IPS-18a (cell line): ENCODE measurements at regions not wholly inside any gene's neighbourhood (a gene's known extent, or its start where the extent isn't known, plus 50 kb on each side); places are given as distances from the start of the nearest gene placed in this dataset.

Experiments
- H3K27ac ChIP-seq: one replicate; pipeline ENCODE4 v1.5.1; 2013; ENCODE audit warnings: low read length
- H3K27me3 ChIP-seq: one replicate; pipeline ENCODE4 v1.6.1; 2013; ENCODE audit warnings: mild to moderate bottlenecking, low read length; ENCODE audit not compliant: control insufficient read depth, insufficient read depth
- H3K36me3 ChIP-seq: one replicate; pipeline ENCODE4 v1.6.1; 2013; ENCODE audit warnings: low read depth, low read length; ENCODE audit not compliant: control insufficient read depth
- H3K4me1 ChIP-seq: one replicate; pipeline ENCODE4 v1.6.1; 2013; ENCODE audit warnings: low read depth, low read length; ENCODE audit not compliant: control insufficient read depth
- H3K4me3 ChIP-seq: one replicate; pipeline ENCODE4 v1.5.1; 2013; ENCODE audit warnings: low read length
- H3K9ac ChIP-seq: one replicate; pipeline ENCODE4 v1.6.1; 2013; ENCODE audit warnings: mild to moderate bottlenecking, low read length, moderate library complexity
- H3K9me3 ChIP-seq: one replicate; pipeline ENCODE4 v1.6.1; 2013; ENCODE audit warnings: low read depth, low read length; ENCODE audit not compliant: control insufficient read depth

GRCh38 chr14:84202486-84202885 lies 1327.5 kb upstream of the FLRT2 start:
- H3K9ac ChIP-seq, result no peak overlapping the region
- no peak overlapping the region for H3K27ac ChIP-seq
- H3K36me3 ChIP-seq, result no peaks in the 10 kb centered on the region
- H3K9me3 ChIP-seq, result no peaks in the 10 kb centered on the region
- no peak overlapping the region for H3K4me3 ChIP-seq
- H3K27me3 ChIP-seq, result no peaks in the 10 kb centered on the region
- H3K4me1 ChIP-seq, result no peaks in the 10 kb centered on the region

- Histone ChIP-seq H3K27me3 (no peaks in the 10 kb centered on the region), H3K4me3 (no peak overlapping the region), H3K27ac (no peak overlapping the region), H3K4me1 (no peaks in the 10 kb centered on the region), H3K9me3 (no peaks in the 10 kb centered on the region), H3K36me3 (no peaks in the 10 kb centered on the region), H3K9ac (no peak overlapping the region)
Measured at GRCh38 chr14:84203896-84204295, 1326.0 kb upstream of the FLRT2 start.

GRCh38 chr14:84208451-84208850 lies 1321.5 kb upstream of the FLRT2 start:
- H3K4me3 ChIP-seq, result no peak overlapping the region
- H3K27ac ChIP-seq, result no peak overlapping the region
- H3K27me3 ChIP-seq, result no peaks in the 10 kb centered on the region
- H3K9ac ChIP-seq, result no peak overlapping the region
- no peaks in the 10 kb centered on the region for H3K9me3 ChIP-seq
- no peaks in the 10 kb centered on the region for H3K36me3 ChIP-seq
- no peaks in the 10 kb centered on the region for H3K4me1 ChIP-seq

GRCh38 chr14:84209031-84209430 lies 1320.9 kb upstream of the FLRT2 start:
- no peaks in the 10 kb centered on the region for H3K27me3 ChIP-seq
- H3K9me3 ChIP-seq, result no peaks in the 10 kb centered on the region
- no peak overlapping the region for H3K4me3 ChIP-seq
- no peak overlapping the region for H3K27ac ChIP-seq
- no peaks in the 10 kb centered on the region for H3K4me1 ChIP-seq
- H3K9ac ChIP-seq, result no peak overlapping the region
- H3K36me3 ChIP-seq, result no peaks in the 10 kb centered on the region

- H3K36me3 ChIP-seq, result no peaks in the 10 kb centered on the region
- no peaks in the 10 kb centered on the region for H3K4me1 ChIP-seq
- H3K27me3 ChIP-seq, result no peaks in the 10 kb centered on the region
- no peak overlapping the region for H3K4me3 ChIP-seq
- no peaks in the 10 kb centered on the region for H3K9me3 ChIP-seq
- no peak overlapping the region for H3K27ac ChIP-seq
- H3K9ac ChIP-seq, result no peak overlapping the region
Measured at GRCh38 chr14:84217066-84217465, 1312.9 kb upstream of the FLRT2 start.

- Histone ChIP-seq H3K4me1 (no peaks in the 10 kb centered on the region), H3K9me3 (no peaks in the 10 kb centered on the region), H3K36me3 (no peaks in the 10 kb centered on the region), H3K27ac (no peak overlapping the region), H3K9ac (no peak overlapping the region), H3K4me3 (no peak overlapping the region), H3K27me3 (no peaks in the 10 kb centered on the region)
Measured at GRCh38 chr14:84225268-84225667, 1304.7 kb upstream of the FLRT2 start.

- Histone ChIP-seq H3K27ac (no peak overlapping the region), H3K4me3 (no peak overlapping the region), H3K4me1 (no peaks in the 10 kb centered on the region), H3K9me3 (no peaks in the 10 kb centered on the region), H3K27me3 (no peaks in the 10 kb centered on the region), H3K9ac (no peak overlapping the region), H3K36me3 (no peaks in the 10 kb centered on the region)
Measured at GRCh38 chr14:84228702-84229101, 1301.2 kb upstream of the FLRT2 start.

- Histone ChIP-seq H3K9me3 (no peaks in the 10 kb centered on the region), H3K4me3 (no peak overlapping the region), H3K9ac (no peak overlapping the region), H3K4me1 (no peaks in the 10 kb centered on the region), H3K27ac (no peak overlapping the region), H3K36me3 (no peaks in the 10 kb centered on the region), H3K27me3 (no peaks in the 10 kb centered on the region)
Measured at GRCh38 chr14:84234281-84234680, 1295.7 kb upstream of the FLRT2 start.

- Histone ChIP-seq H3K9ac (no peak overlapping the region), H3K4me1 (no peaks in the 10 kb centered on the region), H3K9me3 (no peaks in the 10 kb centered on the region), H3K27me3 (no peaks in the 10 kb centered on the region), H3K36me3 (no peaks in the 10 kb centered on the region), H3K27ac (no peak overlapping the region), H3K4me3 (no peak overlapping the region)
Measured at GRCh38 chr14:84236290-84236689, 1293.7 kb upstream of the FLRT2 start.

- no peak overlapping the region for H3K4me3 ChIP-seq
- no peaks in the 10 kb centered on the region for H3K4me1 ChIP-seq
- H3K9me3 ChIP-seq, result no peaks in the 10 kb centered on the region
- H3K27me3 ChIP-seq, result no peaks in the 10 kb centered on the region
- no peak overlapping the region for H3K27ac ChIP-seq
- H3K9ac ChIP-seq, result no peak overlapping the region
- no peaks in the 10 kb centered on the region for H3K36me3 ChIP-seq
Measured at GRCh38 chr14:84237881-84238280, 1292.1 kb upstream of the FLRT2 start.

- H3K36me3 ChIP-seq, result no peaks in the 10 kb centered on the region
- H3K9me3 ChIP-seq, result no peaks in the 10 kb centered on the region
- H3K9ac ChIP-seq, result no peak overlapping the region
- no peak overlapping the region for H3K4me3 ChIP-seq
- H3K27ac ChIP-seq, result no peak overlapping the region
- H3K27me3 ChIP-seq, result no peaks in the 10 kb centered on the region
- peaks cover 3% of the 10 kb centered on the region for H3K4me1 ChIP-seq
Measured at GRCh38 chr14:84247693-84248092, 1282.3 kb upstream of the FLRT2 start.

- H3K36me3 ChIP-seq, result no peaks in the 10 kb centered on the region
- H3K27ac ChIP-seq, result no peak overlapping the region
- no peak overlapping the region for H3K4me3 ChIP-seq
- no peak overlapping the region for H3K9ac ChIP-seq
- no peaks in the 10 kb centered on the region for H3K27me3 ChIP-seq
- no peaks in the 10 kb centered on the region for H3K9me3 ChIP-seq
- peaks cover 32% of the 10 kb centered on the region for H3K4me1 ChIP-seq
Measured at GRCh38 chr14:84250893-84251292, 1279.1 kb upstream of the FLRT2 start.
